Epithelial cell of proximal tubule (primary cell): ENCODE measurements at regions not wholly inside any gene's neighbourhood (a gene's known extent, or its start where the extent isn't known, plus 50 kb on each side); places are given as distances from the start of the nearest gene placed in this dataset.

Experiments used
- DNase-seq: peaks from one replicate; pipeline ENCODE4 v3.0.0-alpha.2; 2011; ENCODE audit warnings: low read depth
- H3K4me3 ChIP-seq: 2 replicates; pipeline ENCODE4 v1.5.1; 2011; ENCODE audit warnings: low read depth, mild to moderate bottlenecking, low read length
- TF ChIP-seq, protein P1 (sequence below): conservative IDR thresholded peaks from 2 replicates; pipeline ENCODE4 v1.5.1; 2012; ENCODE audit warnings: low read depth, mild to moderate bottlenecking, low read length

DNA sequence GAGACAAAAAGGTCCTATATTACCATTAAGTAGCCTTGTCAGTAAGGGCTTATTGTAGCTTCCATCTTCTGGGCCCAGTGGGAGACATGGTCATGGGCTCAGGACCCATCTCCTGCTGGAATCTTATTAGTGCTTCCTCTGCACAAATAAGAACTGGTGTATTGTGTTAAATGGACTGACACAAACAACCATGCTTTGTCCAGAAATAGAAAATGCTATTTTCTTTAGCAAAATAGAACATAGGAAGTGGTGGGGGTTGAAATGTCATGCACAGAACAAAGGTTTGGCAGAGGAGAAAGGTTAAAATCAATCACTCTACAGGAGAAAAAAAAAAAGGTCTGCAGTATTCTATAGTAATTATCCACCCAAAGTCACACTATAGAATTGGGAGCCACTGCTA is 252.2 kb downstream of the ELAVL2 start:
- no peak for DNase-seq
- TF ChIP-seq, protein P1, sequence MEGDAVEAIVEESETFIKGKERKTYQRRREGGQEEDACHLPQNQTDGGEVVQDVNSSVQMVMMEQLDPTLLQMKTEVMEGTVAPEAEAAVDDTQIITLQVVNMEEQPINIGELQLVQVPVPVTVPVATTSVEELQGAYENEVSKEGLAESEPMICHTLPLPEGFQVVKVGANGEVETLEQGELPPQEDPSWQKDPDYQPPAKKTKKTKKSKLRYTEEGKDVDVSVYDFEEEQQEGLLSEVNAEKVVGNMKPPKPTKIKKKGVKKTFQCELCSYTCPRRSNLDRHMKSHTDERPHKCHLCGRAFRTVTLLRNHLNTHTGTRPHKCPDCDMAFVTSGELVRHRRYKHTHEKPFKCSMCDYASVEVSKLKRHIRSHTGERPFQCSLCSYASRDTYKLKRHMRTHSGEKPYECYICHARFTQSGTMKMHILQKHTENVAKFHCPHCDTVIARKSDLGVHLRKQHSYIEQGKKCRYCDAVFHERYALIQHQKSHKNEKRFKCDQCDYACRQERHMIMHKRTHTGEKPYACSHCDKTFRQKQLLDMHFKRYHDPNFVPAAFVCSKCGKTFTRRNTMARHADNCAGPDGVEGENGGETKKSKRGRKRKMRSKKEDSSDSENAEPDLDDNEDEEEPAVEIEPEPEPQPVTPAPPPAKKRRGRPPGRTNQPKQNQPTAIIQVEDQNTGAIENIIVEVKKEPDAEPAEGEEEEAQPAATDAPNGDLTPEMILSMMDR, result no peak
- H3K4me3 ChIP-seq, result no peak overlapping the region

DNA sequence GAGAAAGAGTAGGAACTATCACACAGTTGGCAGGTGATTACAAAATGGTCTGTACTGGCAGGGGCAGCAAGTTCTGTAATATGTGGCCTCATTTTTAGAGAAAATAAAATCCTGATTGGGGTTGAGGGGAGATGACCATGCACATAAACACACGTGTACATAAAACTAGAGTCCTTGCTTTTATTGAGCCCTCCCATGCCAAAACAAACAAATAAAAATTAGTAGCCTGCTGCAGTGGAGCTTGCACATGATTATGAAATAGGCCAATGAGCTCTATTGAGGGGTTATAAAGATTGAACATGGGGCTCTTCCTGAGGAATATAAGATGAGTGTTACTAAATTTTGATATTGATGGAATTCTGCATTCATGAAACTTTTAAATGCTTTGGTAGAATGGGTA is 248.4 kb downstream of the ELAVL2 start:
- TF ChIP-seq, protein P1, result no peak
- no peak for DNase-seq
- H3K4me3 ChIP-seq, result no peak overlapping the region

DNA sequence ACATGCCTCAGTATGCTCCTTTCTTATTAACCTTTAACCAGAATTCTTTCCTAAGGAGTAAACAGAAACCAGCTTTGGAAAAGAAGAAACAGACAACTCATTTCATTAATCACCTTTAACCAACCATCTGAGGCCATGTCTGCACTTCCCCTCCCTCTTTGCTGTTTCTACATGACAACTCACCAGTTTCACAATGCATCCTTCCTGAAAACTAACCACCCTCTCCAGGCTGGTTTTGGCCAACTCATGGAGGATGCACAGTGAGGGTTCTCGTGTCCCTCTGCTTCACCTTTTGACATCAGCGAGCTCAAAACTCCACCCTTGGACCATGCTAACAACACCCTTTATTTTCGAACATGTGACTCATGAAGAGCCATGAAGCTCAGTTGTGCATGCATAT is 244.1 kb downstream of the ELAVL2 start:
- TF ChIP-seq, protein P1, result no peak
- DNase-seq, result peak; percentile 96
- H3K4me3 ChIP-seq, result no peak overlapping the region

DNA sequence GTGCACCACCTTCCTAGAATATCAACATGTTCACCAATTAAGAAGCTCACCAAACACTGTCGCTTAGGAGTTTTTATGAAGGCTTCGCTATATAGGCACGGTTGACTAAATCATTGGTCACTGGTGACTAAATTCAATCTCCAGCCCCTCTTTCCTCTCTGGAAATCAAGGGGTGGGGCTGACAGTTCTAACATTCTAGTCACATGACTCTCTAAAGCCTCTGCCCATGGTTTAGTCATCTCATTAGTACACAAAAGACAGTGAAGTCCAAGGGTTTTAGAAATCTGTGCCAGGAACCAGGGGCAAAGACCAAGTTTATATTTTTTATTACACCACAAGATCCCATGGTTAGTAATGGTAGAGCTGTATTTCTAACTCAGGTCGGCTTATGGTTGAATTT is 243.2 kb downstream of the ELAVL2 start:
- DNase-seq, result peak; percentile 77
- H3K4me3 ChIP-seq, result no peak overlapping the region
- TF ChIP-seq, protein P1, result no peak

DNA sequence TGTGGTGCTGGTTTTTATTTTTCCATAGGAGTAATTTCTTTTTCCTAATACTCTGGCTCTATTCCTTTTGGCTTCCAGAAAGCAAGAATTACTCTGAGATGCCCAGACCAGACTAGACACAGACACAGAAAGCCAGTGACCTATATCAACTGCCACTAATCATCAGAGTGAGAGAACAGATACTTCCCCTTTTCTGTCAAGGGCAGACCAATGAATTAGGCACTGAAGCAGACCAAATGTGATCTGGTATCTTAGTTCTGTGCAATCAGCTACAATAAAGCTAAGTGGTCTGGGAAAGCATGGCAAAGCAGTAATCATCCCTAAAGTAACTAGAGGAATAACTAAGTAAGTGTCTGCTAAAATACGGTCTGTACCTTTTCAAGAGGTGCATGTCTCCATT is 239.1 kb downstream of the ELAVL2 start:
- no peak overlapping the region for H3K4me3 ChIP-seq
- no peak for DNase-seq
- TF ChIP-seq, protein P1, result no peak

DNA sequence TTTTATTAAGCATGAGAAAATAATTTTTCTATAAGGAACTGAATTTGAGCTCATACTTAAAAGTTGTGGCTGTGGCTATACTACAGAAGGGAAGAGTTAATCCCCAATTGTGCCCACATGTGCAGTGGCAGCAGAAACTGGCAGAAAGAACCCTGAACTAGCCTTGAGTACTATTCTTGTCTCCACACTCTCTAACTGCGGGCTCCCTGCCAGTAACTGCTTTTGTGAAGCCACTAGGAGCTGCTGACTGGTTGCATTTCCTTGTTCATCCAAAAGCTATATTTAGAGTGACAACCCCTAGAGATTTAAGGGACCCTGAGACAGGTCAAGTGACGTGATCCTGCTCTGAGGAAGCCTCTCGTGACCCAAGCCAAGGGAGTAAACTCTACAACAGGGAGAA is 238.6 kb downstream of the ELAVL2 start:
- H3K4me3 ChIP-seq, result no peak overlapping the region
- DNase-seq, result no peak
- TF ChIP-seq, protein P1, result no peak

DNA sequence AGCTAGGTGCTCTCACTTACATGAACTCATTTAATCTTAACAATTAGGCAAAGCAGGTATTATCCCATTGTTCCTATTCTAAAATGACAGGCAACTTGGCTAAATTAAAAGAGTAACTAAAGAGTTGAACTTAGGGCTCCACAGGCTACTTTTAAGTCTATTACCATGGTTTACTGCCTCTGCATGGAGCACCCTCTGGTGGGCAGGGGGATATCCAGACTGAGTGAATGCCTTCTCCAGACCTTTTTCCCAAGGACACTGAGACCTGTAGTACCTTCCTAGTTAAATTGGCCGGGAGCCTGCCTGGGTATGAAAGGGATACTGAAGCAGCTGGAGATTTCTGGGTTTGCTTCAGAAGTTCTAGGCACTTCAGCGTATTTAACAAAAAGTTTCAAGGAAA is 238.1 kb downstream of the ELAVL2 start:
- DNase-seq, result no peak
- TF ChIP-seq, protein P1, result peak; percentile 60
- no peak overlapping the region for H3K4me3 ChIP-seq
